ENCODE measurements at regions not wholly inside any gene's neighbourhood (a gene's known extent, or its start where the extent isn't known, plus 50 kb on each side); places are given as distances from the start of the nearest gene placed in this dataset.

- H3K4me3 ChIP-seq (ENCODE audit: low read depth in 1 of 2, low read length in 2 of 2) = no peak overlapping the region
- no peaks in the 10 kb centered on the region for H3K27me3 ChIP-seq (ENCODE audit: insufficient read depth, low read length, poor library complexity)
- no peaks in the 10 kb centered on the region for H3K79me2 ChIP-seq (ENCODE audit: insufficient read depth, low read length)
- H4K20me1 ChIP-seq (ENCODE audit: insufficient read depth, low read length) = no peaks in the 10 kb centered on the region
- H3K4me1 ChIP-seq (ENCODE audit: insufficient read depth, low read length) = no peaks in the 10 kb centered on the region
- no peaks in the 10 kb centered on the region for H3K36me3 ChIP-seq (ENCODE audit: insufficient read depth, low read length)
- TF ChIP-seq EZH2 (IDR thresholded peaks at IDR 0.05; ENCODE audit: borderline replicate concordance, low read depth, low read length, severe bottlenecking) = no peak
- TF ChIP-seq, protein P1, sequence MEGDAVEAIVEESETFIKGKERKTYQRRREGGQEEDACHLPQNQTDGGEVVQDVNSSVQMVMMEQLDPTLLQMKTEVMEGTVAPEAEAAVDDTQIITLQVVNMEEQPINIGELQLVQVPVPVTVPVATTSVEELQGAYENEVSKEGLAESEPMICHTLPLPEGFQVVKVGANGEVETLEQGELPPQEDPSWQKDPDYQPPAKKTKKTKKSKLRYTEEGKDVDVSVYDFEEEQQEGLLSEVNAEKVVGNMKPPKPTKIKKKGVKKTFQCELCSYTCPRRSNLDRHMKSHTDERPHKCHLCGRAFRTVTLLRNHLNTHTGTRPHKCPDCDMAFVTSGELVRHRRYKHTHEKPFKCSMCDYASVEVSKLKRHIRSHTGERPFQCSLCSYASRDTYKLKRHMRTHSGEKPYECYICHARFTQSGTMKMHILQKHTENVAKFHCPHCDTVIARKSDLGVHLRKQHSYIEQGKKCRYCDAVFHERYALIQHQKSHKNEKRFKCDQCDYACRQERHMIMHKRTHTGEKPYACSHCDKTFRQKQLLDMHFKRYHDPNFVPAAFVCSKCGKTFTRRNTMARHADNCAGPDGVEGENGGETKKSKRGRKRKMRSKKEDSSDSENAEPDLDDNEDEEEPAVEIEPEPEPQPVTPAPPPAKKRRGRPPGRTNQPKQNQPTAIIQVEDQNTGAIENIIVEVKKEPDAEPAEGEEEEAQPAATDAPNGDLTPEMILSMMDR (IDR thresholded peaks at IDR 0.05; ENCODE audit: borderline replicate concordance, extremely low read depth, low read length, poor library complexity, severe bottlenecking) = no peak
- no peak overlapping the region for H3K4me2 ChIP-seq (ENCODE audit: insufficient read depth, low read length)
- no peak overlapping the region for H3K27ac ChIP-seq (ENCODE audit: low read length)
- no peak overlapping the region for H3K9ac ChIP-seq (ENCODE audit: low read depth, low read length)
- peaks cover 25% of the 10 kb centered on the region for H3K9me3 ChIP-seq (ENCODE audit: insufficient read depth, low read length, severe bottlenecking)
- ATAC-seq (ENCODE audit: insufficient read depth, low read depth) = no peak
- no peak for DNase-seq
- H2AFZ ChIP-seq (ENCODE audit: low read depth, low read length) = no peak overlapping the region
These were observed 1921.9 kb upstream of the SEL1L start for GRCh38 chr14:83455561-83455960.

DNA sequence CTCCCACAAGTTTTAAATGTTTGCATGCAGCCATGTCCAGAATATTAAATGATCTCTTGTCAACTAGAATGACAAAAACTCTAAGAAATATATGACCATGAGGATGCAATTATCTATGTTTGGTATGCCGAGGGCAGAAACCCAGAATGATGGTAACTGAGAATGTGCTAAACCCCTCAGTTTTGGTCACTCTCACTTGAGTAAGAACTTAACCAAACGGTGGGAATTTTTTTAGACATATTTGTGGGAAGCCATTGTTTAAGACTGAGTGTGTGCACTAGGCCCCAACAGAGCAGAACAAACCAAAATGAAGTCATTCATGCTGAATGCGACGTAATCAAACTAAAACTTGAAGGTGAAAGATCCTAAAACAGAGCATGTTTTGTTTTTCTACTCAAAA lies 1927.9 kb upstream of the SEL1L start:
- ATAC-seq (ENCODE audit: insufficient read depth, low read depth) (no peak), DNase-seq (no peak)
- TF ChIP-seq, protein P1 (IDR thresholded peaks at IDR 0.05; ENCODE audit: borderline replicate concordance, extremely low read depth, low read length, poor library complexity, severe bottlenecking) = no peak
- no peak for TF ChIP-seq EZH2 (IDR thresholded peaks at IDR 0.05; ENCODE audit: borderline replicate concordance, low read depth, low read length, severe bottlenecking)
- H3K4me1 ChIP-seq (ENCODE audit: insufficient read depth, low read length) = no peaks in the 10 kb centered on the region
- H2AFZ ChIP-seq (ENCODE audit: low read depth, low read length) = no peak overlapping the region
- H3K9me3 ChIP-seq (ENCODE audit: insufficient read depth, low read length, severe bottlenecking) = peaks cover 12% of the 10 kb centered on the region
- no peaks in the 10 kb centered on the region for H3K36me3 ChIP-seq (ENCODE audit: insufficient read depth, low read length)
- no peak overlapping the region for H3K4me2 ChIP-seq (ENCODE audit: insufficient read depth, low read length)
- H3K27me3 ChIP-seq (ENCODE audit: insufficient read depth, low read length, poor library complexity) = no peaks in the 10 kb centered on the region
- no peaks in the 10 kb centered on the region for H4K20me1 ChIP-seq (ENCODE audit: insufficient read depth, low read length)
- no peak overlapping the region for H3K9ac ChIP-seq (ENCODE audit: low read depth, low read length)
- no peaks in the 10 kb centered on the region for H3K79me2 ChIP-seq (ENCODE audit: insufficient read depth, low read length)
- H3K4me3 ChIP-seq (ENCODE audit: low read depth in 1 of 2, low read length in 2 of 2) = no peak overlapping the region
- H3K27ac ChIP-seq (ENCODE audit: low read length) = no peak overlapping the region

- Histone ChIP-seq H3K9me3 (ENCODE audit: insufficient read depth, low read length, severe bottlenecking) (peaks cover 12% of the 10 kb centered on the region), H3K27ac (ENCODE audit: low read length) (no peak overlapping the region), H3K27me3 (ENCODE audit: insufficient read depth, low read length, poor library complexity) (no peaks in the 10 kb centered on the region), H2AFZ (ENCODE audit: low read depth, low read length) (no peak overlapping the region), H3K4me3 (ENCODE audit: low read depth in 1 of 2, low read length in 2 of 2) (no peak overlapping the region), H4K20me1 (ENCODE audit: insufficient read depth, low read length) (no peaks in the 10 kb centered on the region), H3K4me2 (ENCODE audit: insufficient read depth, low read length) (no peak overlapping the region), H3K4me1 (ENCODE audit: insufficient read depth, low read length) (no peaks in the 10 kb centered on the region), H3K36me3 (ENCODE audit: insufficient read depth, low read length) (no peaks in the 10 kb centered on the region), H3K9ac (ENCODE audit: low read depth, low read length) (no peak overlapping the region), H3K79me2 (ENCODE audit: insufficient read depth, low read length) (no peaks in the 10 kb centered on the region)
- DNase-seq (no peak), ATAC-seq (ENCODE audit: insufficient read depth, low read depth) (no peak)
- TF ChIP-seq EZH2 (IDR thresholded peaks at IDR 0.05; ENCODE audit: borderline replicate concordance, low read depth, low read length, severe bottlenecking) = no peak
- TF ChIP-seq, protein P1 (IDR thresholded peaks at IDR 0.05; ENCODE audit: borderline replicate concordance, extremely low read depth, low read length, poor library complexity, severe bottlenecking) = no peak
These were observed 1929.1 kb upstream of the SEL1L start for GRCh38 chr14:83462759-83463158.

Data from DND-41 (cell line).